ENCODE measurements at regions not wholly inside any gene's neighbourhood (a gene's known extent, or its start where the extent isn't known, plus 50 kb on each side); places are given as distances from the start of the nearest gene placed in this dataset.

- H3K27me3 Mint-ChIP-seq: no peaks in the 10 kb centered on the region
- no peak overlapping the region for H3K27ac Mint-ChIP-seq
- POLR2A ChIA-PET: no interaction called here
- no peaks in the 10 kb centered on the region for H3K9me3 Mint-ChIP-seq
- intact Hi-C loops (cut with micrococcal nuclease): no loop called here
- CTCF ChIA-PET: no interaction called here
- no peak for ATAC-seq
- no peaks in the 10 kb centered on the region for H3K4me1 Mint-ChIP-seq (ENCODE audit: low read depth)
- no peak for TF ChIP-seq CTCF (IDR thresholded peaks at IDR 0.05)
- no peaks in the 10 kb centered on the region for H3K36me3 Mint-ChIP-seq (ENCODE audit: low read depth)
- no peak for DNase-seq
- no peak overlapping the region for H3K4me3 Mint-ChIP-seq
These were observed 188.5 kb downstream of the PWWP3B start for GRCh38 chrX:106356580-106356979.

GRCh38 chrX:106363214-106363613 is 195.1 kb downstream of the PWWP3B start:
- ChIA-PET CTCF (no interaction called here), POLR2A (no interaction called here)
- H3K4me3 Mint-ChIP-seq: no peak overlapping the region
- H3K4me1 Mint-ChIP-seq (ENCODE audit: low read depth): no peaks in the 10 kb centered on the region
- no peaks in the 10 kb centered on the region for H3K9me3 Mint-ChIP-seq
- H3K36me3 Mint-ChIP-seq (ENCODE audit: low read depth): no peaks in the 10 kb centered on the region
- H3K27me3 Mint-ChIP-seq: no peaks in the 10 kb centered on the region
- H3K27ac Mint-ChIP-seq: no peak overlapping the region
- DNase-seq (no peak), ATAC-seq (no peak)
- no peak for TF ChIP-seq CTCF (IDR thresholded peaks at IDR 0.05)
- intact Hi-C loops (cut with micrococcal nuclease): no loop called here

GRCh38 chrX:106378616-106379015 is 210.5 kb downstream of the PWWP3B start:
- ATAC-seq (no peak), DNase-seq (peak; percentile 2)
- no peak overlapping the region for H3K4me3 Mint-ChIP-seq
- intact Hi-C loops (cut with micrococcal nuclease): no loop called here
- H3K36me3 Mint-ChIP-seq (ENCODE audit: low read depth): no peaks in the 10 kb centered on the region
- ChIA-PET POLR2A (no interaction called here), CTCF (no interaction called here)
- H3K9me3 Mint-ChIP-seq: no peaks in the 10 kb centered on the region
- no peak for TF ChIP-seq CTCF (IDR thresholded peaks at IDR 0.05)
- H3K27ac Mint-ChIP-seq: no peak overlapping the region
- H3K4me1 Mint-ChIP-seq (ENCODE audit: low read depth): no peaks in the 10 kb centered on the region
- H3K27me3 Mint-ChIP-seq: no peaks in the 10 kb centered on the region

- ATAC-seq (no peak), DNase-seq (no peak)
- Mint-ChIP-seq H3K27ac (no peak overlapping the region), H3K4me3 (no peak overlapping the region), H3K9me3 (no peaks in the 10 kb centered on the region), H3K4me1 (ENCODE audit: low read depth) (no peaks in the 10 kb centered on the region), H3K27me3 (no peaks in the 10 kb centered on the region), H3K36me3 (ENCODE audit: low read depth) (no peaks in the 10 kb centered on the region)
- POLR2A ChIA-PET: no interaction called here
- no peak for TF ChIP-seq CTCF (IDR thresholded peaks at IDR 0.05)
- intact Hi-C loops (cut with micrococcal nuclease): no loop called here
- CTCF ChIA-PET: no interaction called here
These were observed 220.4 kb upstream of the RADX start for GRCh38 chrX:106391284-106391911.

- Mint-ChIP-seq H3K27ac (no peak overlapping the region), H3K27me3 (no peaks in the 10 kb centered on the region), H3K36me3 (ENCODE audit: low read depth) (no peaks in the 10 kb centered on the region), H3K4me1 (ENCODE audit: low read depth) (no peaks in the 10 kb centered on the region), H3K4me3 (no peak overlapping the region), H3K9me3 (no peaks in the 10 kb centered on the region)
- POLR2A ChIA-PET: no interaction called here
- ATAC-seq: no peak
- CTCF ChIA-PET: no interaction called here
- intact Hi-C loops (cut with micrococcal nuclease): no loop called here
- TF ChIP-seq CTCF (IDR thresholded peaks at IDR 0.05): no peak
- no peak for DNase-seq
These were observed 219.4 kb upstream of the RADX start for GRCh38 chrX:106392346-106392745.

All from activated CD8-positive, alpha-beta T cell treated with anti-CD3 and anti-CD28 coated beads for 36 hours (primary cell).